ENCODE measurements at regions not wholly inside any gene's neighbourhood (a gene's known extent, or its start where the extent isn't known, plus 50 kb on each side); places are given as distances from the start of the nearest gene placed in this dataset.
A peak's percentile ranks its signal among the peaks of the same experiment; 100 is the strongest.

DNA sequence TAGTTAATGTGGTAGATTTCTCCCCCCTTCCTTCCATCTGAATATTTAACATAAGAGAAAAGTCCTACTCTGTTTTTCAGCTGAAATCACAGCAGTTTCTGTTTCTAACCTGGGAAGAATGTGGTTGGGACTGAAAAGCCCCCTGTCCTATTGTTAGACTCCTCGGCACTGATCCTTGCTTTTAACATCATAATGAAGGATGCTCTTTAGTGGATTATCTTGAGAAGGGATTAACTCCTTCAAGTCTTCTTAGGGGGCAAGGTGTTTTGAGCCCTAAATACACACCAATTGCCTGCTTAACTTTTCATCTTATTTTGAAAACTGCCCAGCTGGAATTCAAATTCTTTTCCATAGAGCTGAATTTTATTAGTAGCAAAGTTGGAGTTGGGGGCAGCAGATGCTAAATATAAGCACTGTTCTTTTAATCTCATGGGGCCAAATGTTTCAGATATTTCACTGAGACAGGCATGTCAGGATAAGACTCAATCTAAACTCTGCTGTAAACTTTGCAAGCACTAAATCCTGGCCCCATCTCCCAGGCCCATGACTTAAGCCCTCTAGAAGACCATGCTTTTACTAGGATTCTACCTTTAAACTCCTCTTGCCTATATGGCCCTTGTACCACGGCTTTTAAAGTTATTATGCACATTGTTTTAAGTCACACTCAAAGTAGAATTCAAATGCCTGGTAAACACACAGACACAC is 243.2 kb upstream of the NR2F2 start:
- Histone ChIP-seq H3K4me3 (no peak overlapping the region), H3K9me3 (no peaks in the 10 kb centered on the region), H3K36me3 (no peaks in the 10 kb centered on the region), H3K27ac (peak overlapping the region in 1 of 4 donors; percentile 25), H3K4me1 (no peaks in the 10 kb centered on the region), H3K27me3 (no peaks in the 10 kb centered on the region)
- no peak for DNase-seq
- intact Hi-C loops (cut with DNase I) = no loop called here
- WGBS, 2 donors = 28 to 29% methylated on average over 2 of the region's 2 CpGs
- TF ChIP-seq EP300 (IDR thresholded peaks at IDR 0.05) (no peak), POLR2AphosphoS5 (IDR thresholded peaks at IDR 0.05) (no peak), POLR2A (IDR thresholded peaks at IDR 0.05) (no peak)
- TF ChIP-seq, protein P1, sequence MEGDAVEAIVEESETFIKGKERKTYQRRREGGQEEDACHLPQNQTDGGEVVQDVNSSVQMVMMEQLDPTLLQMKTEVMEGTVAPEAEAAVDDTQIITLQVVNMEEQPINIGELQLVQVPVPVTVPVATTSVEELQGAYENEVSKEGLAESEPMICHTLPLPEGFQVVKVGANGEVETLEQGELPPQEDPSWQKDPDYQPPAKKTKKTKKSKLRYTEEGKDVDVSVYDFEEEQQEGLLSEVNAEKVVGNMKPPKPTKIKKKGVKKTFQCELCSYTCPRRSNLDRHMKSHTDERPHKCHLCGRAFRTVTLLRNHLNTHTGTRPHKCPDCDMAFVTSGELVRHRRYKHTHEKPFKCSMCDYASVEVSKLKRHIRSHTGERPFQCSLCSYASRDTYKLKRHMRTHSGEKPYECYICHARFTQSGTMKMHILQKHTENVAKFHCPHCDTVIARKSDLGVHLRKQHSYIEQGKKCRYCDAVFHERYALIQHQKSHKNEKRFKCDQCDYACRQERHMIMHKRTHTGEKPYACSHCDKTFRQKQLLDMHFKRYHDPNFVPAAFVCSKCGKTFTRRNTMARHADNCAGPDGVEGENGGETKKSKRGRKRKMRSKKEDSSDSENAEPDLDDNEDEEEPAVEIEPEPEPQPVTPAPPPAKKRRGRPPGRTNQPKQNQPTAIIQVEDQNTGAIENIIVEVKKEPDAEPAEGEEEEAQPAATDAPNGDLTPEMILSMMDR (IDR thresholded peaks at IDR 0.05) = no peak

DNA sequence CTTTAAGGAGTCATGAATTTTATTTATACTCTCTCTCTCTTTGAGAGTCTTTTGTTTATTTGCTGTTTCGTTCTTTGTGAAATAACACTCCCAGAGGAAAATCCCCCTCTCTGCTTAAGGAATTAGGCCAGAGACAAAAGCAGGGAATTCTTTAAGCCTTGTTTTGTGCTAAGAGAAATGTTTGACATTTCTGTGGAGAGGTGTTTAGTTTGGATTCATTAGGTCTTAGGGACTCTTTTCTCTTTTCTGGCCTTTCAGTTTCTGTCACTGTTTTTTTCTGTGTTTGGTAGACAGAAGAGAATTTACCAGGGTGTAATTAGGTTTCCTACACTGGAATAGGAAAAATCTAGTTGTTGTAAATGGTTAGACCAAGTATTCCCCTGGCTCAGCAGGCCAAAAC is 241.8 kb upstream of the NR2F2 start:
- TF ChIP-seq, protein P1 (IDR thresholded peaks at IDR 0.05) = no peak
- no peak for TF ChIP-seq EP300 (IDR thresholded peaks at IDR 0.05)
- no peak for TF ChIP-seq POLR2A (IDR thresholded peaks at IDR 0.05)
- TF ChIP-seq POLR2AphosphoS5 (IDR thresholded peaks at IDR 0.05) = no peak
- WGBS, 2 donors = 70 to 75% methylated on average over 1 of the region's 1 CpG
- Histone ChIP-seq H3K9me3 (no peaks in the 10 kb centered on the region), H3K4me3 (no peak overlapping the region), H3K27ac (peak overlapping the region in 1 of 4 donors; percentile 59), H3K36me3 (no peaks in the 10 kb centered on the region), H3K27me3 (no peaks in the 10 kb centered on the region), H3K4me1 (no peaks in the 10 kb centered on the region)
- no peak for DNase-seq
- intact Hi-C loops (cut with DNase I) = no loop called here

- no peak for DNase-seq
- Histone ChIP-seq H3K36me3 (no peaks in the 10 kb centered on the region), H3K4me1 (no peaks in the 10 kb centered on the region), H3K27ac (peak overlapping the region in 1 of 4 donors; percentile 59), H3K4me3 (no peak overlapping the region), H3K27me3 (no peaks in the 10 kb centered on the region), H3K9me3 (no peaks in the 10 kb centered on the region)
- TF ChIP-seq EP300 (IDR thresholded peaks at IDR 0.05) = no peak
- WGBS, 2 donors = 64 to 68% methylated on average over 11 of the region's 11 CpGs
- intact Hi-C loops (cut with DNase I) = no loop called here
Measured at GRCh38 chr15:96089405-96090058, 241.0 kb upstream of the NR2F2 start.

- intact Hi-C loops (cut with DNase I) = no loop called here
- H3K4me3 ChIP-seq = no peak overlapping the region
- no peak overlapping the region for H3K27ac ChIP-seq
- 57 to 62% methylated on average over 1 of the region's 1 CpG for whole genome bisulfite sequencing, 2 donors
- H3K36me3 ChIP-seq = no peaks in the 10 kb centered on the region
- H3K27me3 ChIP-seq = no peaks in the 10 kb centered on the region
- no peaks in the 10 kb centered on the region for H3K9me3 ChIP-seq
- no peak for DNase-seq
- no peak for TF ChIP-seq POLR2A (IDR thresholded peaks at IDR 0.05)
- TF ChIP-seq, protein P1 (IDR thresholded peaks at IDR 0.05) = no peak
- TF ChIP-seq POLR2AphosphoS5 (IDR thresholded peaks at IDR 0.05) = no peak
- TF ChIP-seq EP300 (IDR thresholded peaks at IDR 0.05) = no peak
- H3K4me1 ChIP-seq = no peaks in the 10 kb centered on the region
Measured at GRCh38 chr15:96092186-96092585, 238.3 kb upstream of the NR2F2 start.

GRCh38 chr15:96093063-96093462 is 237.4 kb upstream of the NR2F2 start:
- Histone ChIP-seq H3K27me3 (no peaks in the 10 kb centered on the region), H3K4me1 (no peaks in the 10 kb centered on the region), H3K9me3 (no peaks in the 10 kb centered on the region), H3K36me3 (no peaks in the 10 kb centered on the region), H3K4me3 (no peak overlapping the region), H3K27ac (no peak overlapping the region)
- intact Hi-C loops (cut with DNase I) = no loop called here
- 46 to 48% methylated on average over 2 of the region's 2 CpGs for WGBS, 2 donors
- TF ChIP-seq EP300 (IDR thresholded peaks at IDR 0.05) = no peak
- no peak for TF ChIP-seq POLR2AphosphoS5 (IDR thresholded peaks at IDR 0.05)
- no peak for TF ChIP-seq POLR2A (IDR thresholded peaks at IDR 0.05)
- TF ChIP-seq, protein P1 (IDR thresholded peaks at IDR 0.05) = no peak
- no peak for DNase-seq
